ENCODE measurements at regions not wholly inside any gene's neighbourhood (a gene's known extent, or its start where the extent isn't known, plus 50 kb on each side); places are given as distances from the start of the nearest gene placed in this dataset.

GRCh38 chr3:88362428-88362827, 212.7 kb downstream of the C3orf38 start:
- H3K9me3 ChIP-seq (replicated peaks), result peaks cover 51% of the 10 kb centered on the region
- no peaks in the 10 kb centered on the region for H3K4me1 ChIP-seq
- DNase-seq, result no peak
- no peak for TF ChIP-seq CTCF (IDR thresholded peaks at IDR 0.05; ENCODE audit: borderline replicate concordance)
- no peaks in the 10 kb centered on the region for H3K36me3 ChIP-seq
- no peaks in the 10 kb centered on the region for H3K27me3 ChIP-seq (ENCODE audit: low read depth)
- no peak overlapping the region for H3K4me3 ChIP-seq
- intact Hi-C loops (cut with micrococcal nuclease), result no loop called here
- no peak overlapping the region for H3K27ac ChIP-seq (replicated peaks)

GRCh38 chr3:88364926-88365325, 215.2 kb downstream of the C3orf38 start:
- intact Hi-C loops (cut with micrococcal nuclease), result no loop called here

GRCh38 chr3:88369337-88369736, 219.6 kb downstream of the C3orf38 start:
- H3K27me3 ChIP-seq (ENCODE audit: low read depth), result no peaks in the 10 kb centered on the region
- no peak for TF ChIP-seq CTCF (IDR thresholded peaks at IDR 0.05; ENCODE audit: borderline replicate concordance)
- peaks cover 35% of the 10 kb centered on the region for H3K9me3 ChIP-seq (replicated peaks)
- no peaks in the 10 kb centered on the region for H3K36me3 ChIP-seq
- intact Hi-C loops (cut with micrococcal nuclease), result no loop called here
- no peak for DNase-seq
- no peak overlapping the region for H3K27ac ChIP-seq (replicated peaks)
- H3K4me1 ChIP-seq, result no peaks in the 10 kb centered on the region
- H3K4me3 ChIP-seq, result no peak overlapping the region

More at GRCh38 chr3:88364926-88365325, 215.2 kb downstream of the C3orf38 start:
- no peak overlapping the region for H3K27ac ChIP-seq (replicated peaks)
- H3K27me3 ChIP-seq (ENCODE audit: low read depth), result no peaks in the 10 kb centered on the region
- H3K36me3 ChIP-seq, result no peaks in the 10 kb centered on the region
- H3K9me3 ChIP-seq (replicated peaks), result peaks cover 30% of the 10 kb centered on the region
- no peak overlapping the region for H3K4me3 ChIP-seq
- no peak for TF ChIP-seq CTCF (IDR thresholded peaks at IDR 0.05; ENCODE audit: borderline replicate concordance)
- H3K4me1 ChIP-seq, result no peaks in the 10 kb centered on the region
- no peak for DNase-seq

- intact Hi-C loops (cut with micrococcal nuclease), result no loop called here
- no peaks in the 10 kb centered on the region for H3K27me3 ChIP-seq (ENCODE audit: low read depth)
- H3K4me3 ChIP-seq, result no peak overlapping the region
- H3K9me3 ChIP-seq (replicated peaks), result peaks cover 35% of the 10 kb centered on the region
- TF ChIP-seq CTCF (IDR thresholded peaks at IDR 0.05; ENCODE audit: borderline replicate concordance), result no peak
- no peaks in the 10 kb centered on the region for H3K4me1 ChIP-seq
- H3K36me3 ChIP-seq, result no peaks in the 10 kb centered on the region
- DNase-seq, result no peak
- no peak overlapping the region for H3K27ac ChIP-seq (replicated peaks)
Measured at GRCh38 chr3:88369767-88370166, 220.0 kb downstream of the C3orf38 start.

GRCh38 chr3:88385090-88385489, 235.3 kb downstream of the C3orf38 start:
- no peaks in the 10 kb centered on the region for H3K36me3 ChIP-seq
- H3K4me3 ChIP-seq, result no peak overlapping the region
- intact Hi-C loops (cut with micrococcal nuclease), result no loop called here
- peaks cover 8% of the 10 kb centered on the region for H3K9me3 ChIP-seq (replicated peaks)
- DNase-seq, result no peak
- no peak for TF ChIP-seq CTCF (IDR thresholded peaks at IDR 0.05; ENCODE audit: borderline replicate concordance)
- no peaks in the 10 kb centered on the region for H3K27me3 ChIP-seq (ENCODE audit: low read depth)
- no peaks in the 10 kb centered on the region for H3K4me1 ChIP-seq
- no peak overlapping the region for H3K27ac ChIP-seq (replicated peaks)

GRCh38 chr3:88398581-88398980, 248.8 kb downstream of the C3orf38 start:
- no peak overlapping the region for H3K27ac ChIP-seq (replicated peaks)
- no peaks in the 10 kb centered on the region for H3K36me3 ChIP-seq
- no peak for TF ChIP-seq CTCF (IDR thresholded peaks at IDR 0.05; ENCODE audit: borderline replicate concordance)
- intact Hi-C loops (cut with micrococcal nuclease), result no loop called here
- no peak for DNase-seq
- no peaks in the 10 kb centered on the region for H3K9me3 ChIP-seq (replicated peaks)
- H3K27me3 ChIP-seq (ENCODE audit: low read depth), result no peaks in the 10 kb centered on the region
- H3K4me1 ChIP-seq, result no peaks in the 10 kb centered on the region
- no peak overlapping the region for H3K4me3 ChIP-seq
